Ovary (tissue), 3 donors: ENCODE measurements at regions not wholly inside any gene's neighbourhood (a gene's known extent, or its start where the extent isn't known, plus 50 kb on each side); places are given as distances from the start of the nearest gene placed in this dataset.

Source experiments
- POLR2A ChIP-seq: fragments of 450-650 bp; IDR thresholded peaks from one replicate; pipeline ENCODE4 v1.6.1; 2017; ENCODE audit warnings: antibody characterized with exemption, mild to moderate bottlenecking, moderate library complexity
- TF ChIP-seq, protein P1 (sequence below), 3 donors: fragments of 450-650 bp in 2 of 3; fragments of 200-600 bp in 1 of 3; IDR thresholded peaks; one replicate each; pipeline versions ENCODE4 v1.5.1 to v1.8.0; 2016 to 2022; ENCODE audit warnings: antibody characterized with exemption in 3 of 3, mild to moderate bottlenecking in 1 of 3
- donor health status: DM: no; HTN: no; CAD: no.

DNA sequence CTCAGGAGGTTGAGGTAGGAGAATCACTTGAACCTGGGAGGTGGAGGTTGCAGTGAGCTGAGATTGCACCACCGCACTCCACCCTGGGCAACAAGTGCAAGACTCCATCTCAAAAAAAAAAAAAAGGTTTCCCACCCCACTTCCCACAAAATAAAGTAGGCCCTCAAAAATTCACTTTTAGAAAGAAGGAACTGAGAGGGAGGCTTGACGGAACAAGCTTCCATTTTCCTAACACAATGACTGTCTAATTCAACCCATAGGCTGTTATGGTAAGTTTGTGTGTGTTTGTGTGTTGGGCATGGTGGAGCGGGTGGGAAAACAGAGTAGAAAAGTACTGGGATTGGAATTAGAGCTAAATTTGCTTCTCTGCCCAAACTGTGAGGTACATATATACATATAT is 98.4 kb upstream of the MAN1A1 start:
- TF ChIP-seq, protein P1, sequence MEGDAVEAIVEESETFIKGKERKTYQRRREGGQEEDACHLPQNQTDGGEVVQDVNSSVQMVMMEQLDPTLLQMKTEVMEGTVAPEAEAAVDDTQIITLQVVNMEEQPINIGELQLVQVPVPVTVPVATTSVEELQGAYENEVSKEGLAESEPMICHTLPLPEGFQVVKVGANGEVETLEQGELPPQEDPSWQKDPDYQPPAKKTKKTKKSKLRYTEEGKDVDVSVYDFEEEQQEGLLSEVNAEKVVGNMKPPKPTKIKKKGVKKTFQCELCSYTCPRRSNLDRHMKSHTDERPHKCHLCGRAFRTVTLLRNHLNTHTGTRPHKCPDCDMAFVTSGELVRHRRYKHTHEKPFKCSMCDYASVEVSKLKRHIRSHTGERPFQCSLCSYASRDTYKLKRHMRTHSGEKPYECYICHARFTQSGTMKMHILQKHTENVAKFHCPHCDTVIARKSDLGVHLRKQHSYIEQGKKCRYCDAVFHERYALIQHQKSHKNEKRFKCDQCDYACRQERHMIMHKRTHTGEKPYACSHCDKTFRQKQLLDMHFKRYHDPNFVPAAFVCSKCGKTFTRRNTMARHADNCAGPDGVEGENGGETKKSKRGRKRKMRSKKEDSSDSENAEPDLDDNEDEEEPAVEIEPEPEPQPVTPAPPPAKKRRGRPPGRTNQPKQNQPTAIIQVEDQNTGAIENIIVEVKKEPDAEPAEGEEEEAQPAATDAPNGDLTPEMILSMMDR (IDR thresholded peaks at IDR 0.05), result no peak
- TF ChIP-seq POLR2A, result no peak
